GM12878 (cell line): ENCODE measurements at regions not wholly inside any gene's neighbourhood (a gene's known extent, or its start where the extent isn't known, plus 50 kb on each side); places are given as distances from the start of the nearest gene placed in this dataset.

Experiments
- BHLHE40 ChIP-seq, 2 experiments: fragments of 450-650 bp in 1 of 2; IDR thresholded peaks; 2 replicates each; pipeline ENCODE4 v1.6.1; 2011 to 2017; ENCODE audit warnings: low read depth in 2 of 2, borderline replicate concordance in 1 of 2, improper control_type of control experiment in 1 of 2, low read length in 1 of 2, mild to moderate bottlenecking in 1 of 2
- EZH2 ChIP-seq: IDR thresholded peaks from 2 replicates; pipeline ENCODE4 v1.6.1; 2012; ENCODE audit warnings: low read depth, mild to moderate bottlenecking, control low read depth, inconsistent platforms, low read length, borderline replicate concordance; ENCODE audit not compliant: control insufficient read depth
- HDAC6 ChIP-seq: fragments of 200-600 bp; sonication (generic); IDR thresholded peaks from one replicate; pipeline ENCODE4 v1.8.0; 2017; ENCODE audit warnings: antibody characterized with exemption; ENCODE audit not compliant: unreplicated experiment
- POLR2A ChIP-seq: IDR thresholded peaks from 2 replicates; pipeline ENCODE4 v1.6.1; 2011; ENCODE audit warnings: low read depth, mild to moderate bottlenecking, low read length
- POLR2AphosphoS2 ChIP-seq: IDR thresholded peaks from 2 replicates; pipeline ENCODE4 v1.6.1; 2011; ENCODE audit warnings: low read depth, mild to moderate bottlenecking, low read length, improper control_type of control experiment, moderate library complexity
- RAD21 ChIP-seq: IDR thresholded peaks from 2 replicates; pipeline ENCODE4 v1.6.1; 2011; ENCODE audit warnings: mild to moderate bottlenecking, low read depth, low read length, moderate library complexity; ENCODE audit not compliant: insufficient read depth
- TAF1 ChIP-seq: IDR thresholded peaks from 2 replicates; pipeline ENCODE4 v1.6.1; 2011; ENCODE audit warnings: mild to moderate bottlenecking, low read depth, low read length, borderline replicate concordance
- YY1 ChIP-seq: IDR thresholded peaks from 2 replicates; pipeline ENCODE4 v1.6.1; 2011; ENCODE audit warnings: low read depth, mild to moderate bottlenecking, low read length
- ZNF274 ChIP-seq: IDR thresholded peaks from one replicate; pipeline ENCODE4 v1.8.0; 2011; ENCODE audit not compliant: insufficient read length, insufficient read depth
- TF ChIP-seq, protein P1 (sequence below), 3 experiments: IDR thresholded peaks in 2 of 3; conservative IDR thresholded peaks in 1 of 3; 2 replicates each; pipeline ENCODE4 v1.5.1; 2011; ENCODE audit warnings: low read depth in 3 of 3, low read length in 3 of 3, mild to moderate bottlenecking in 3 of 3, control low read depth in 2 of 3, moderate library complexity in 2 of 3, inconsistent platforms in 1 of 3, mixed read lengths in 1 of 3; ENCODE audit not compliant: control insufficient read depth in 2 of 3, insufficient read depth in 1 of 3; ENCODE audit errors: extremely low read depth in 1 of 3
- TF ChIP-seq, protein P2 (sequence below): fragments of 450-650 bp; IDR thresholded peaks from 2 replicates; pipeline ENCODE4 v1.6.1; 2017; ENCODE audit warnings: mild to moderate bottlenecking, moderate library complexity
- TF ChIP-seq, protein P3 (sequence below): IDR thresholded peaks from 2 replicates; pipeline ENCODE4 v1.6.1; 2011; ENCODE audit warnings: mild to moderate bottlenecking, low read depth, low read length, moderate library complexity; ENCODE audit not compliant: insufficient replicate concordance

DNA sequence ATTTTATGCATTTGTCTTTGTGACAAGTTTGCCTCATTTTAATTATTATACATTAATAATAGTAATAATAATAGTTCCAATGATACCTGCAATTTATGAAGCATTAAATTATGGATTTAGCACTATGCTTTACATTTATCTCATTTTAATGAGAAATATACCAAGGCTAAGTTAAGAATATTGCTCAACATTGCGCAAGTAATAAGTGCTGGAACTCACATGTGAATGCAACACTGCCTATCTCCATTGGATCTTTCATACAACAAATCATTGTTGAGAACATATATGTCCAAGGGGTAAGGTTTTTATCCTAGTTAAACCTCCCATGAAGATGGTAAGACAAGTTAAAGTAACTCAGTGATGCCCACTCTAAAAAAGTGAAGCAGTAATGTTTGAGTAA is 703.7 kb upstream of the SOX9 start:
- TF ChIP-seq, protein P1, sequence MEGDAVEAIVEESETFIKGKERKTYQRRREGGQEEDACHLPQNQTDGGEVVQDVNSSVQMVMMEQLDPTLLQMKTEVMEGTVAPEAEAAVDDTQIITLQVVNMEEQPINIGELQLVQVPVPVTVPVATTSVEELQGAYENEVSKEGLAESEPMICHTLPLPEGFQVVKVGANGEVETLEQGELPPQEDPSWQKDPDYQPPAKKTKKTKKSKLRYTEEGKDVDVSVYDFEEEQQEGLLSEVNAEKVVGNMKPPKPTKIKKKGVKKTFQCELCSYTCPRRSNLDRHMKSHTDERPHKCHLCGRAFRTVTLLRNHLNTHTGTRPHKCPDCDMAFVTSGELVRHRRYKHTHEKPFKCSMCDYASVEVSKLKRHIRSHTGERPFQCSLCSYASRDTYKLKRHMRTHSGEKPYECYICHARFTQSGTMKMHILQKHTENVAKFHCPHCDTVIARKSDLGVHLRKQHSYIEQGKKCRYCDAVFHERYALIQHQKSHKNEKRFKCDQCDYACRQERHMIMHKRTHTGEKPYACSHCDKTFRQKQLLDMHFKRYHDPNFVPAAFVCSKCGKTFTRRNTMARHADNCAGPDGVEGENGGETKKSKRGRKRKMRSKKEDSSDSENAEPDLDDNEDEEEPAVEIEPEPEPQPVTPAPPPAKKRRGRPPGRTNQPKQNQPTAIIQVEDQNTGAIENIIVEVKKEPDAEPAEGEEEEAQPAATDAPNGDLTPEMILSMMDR (IDR thresholded peaks at IDR 0.05 in 2 of 3, conservative IDR thresholded peaks at IDR 0.05 in 1 of 3; ENCODE audit: control insufficient read depth in 2 of 3, extremely low read depth in 1 of 3, insufficient read depth in 1 of 3, low read depth in 3 of 3, low read length in 3 of 3), result no peak
- TF ChIP-seq ZNF274 (no peak), HDAC6 (no peak), POLR2AphosphoS2 (no peak), EZH2 (no peak), BHLHE40 (IDR thresholded peaks at IDR 0.05; ENCODE audit: borderline replicate concordance in 1 of 2, low read depth in 2 of 2, low read length in 1 of 2) (no peak), POLR2A (no peak), TAF1 (no peak), YY1 (no peak), RAD21 (no peak)
- TF ChIP-seq, protein P2, sequence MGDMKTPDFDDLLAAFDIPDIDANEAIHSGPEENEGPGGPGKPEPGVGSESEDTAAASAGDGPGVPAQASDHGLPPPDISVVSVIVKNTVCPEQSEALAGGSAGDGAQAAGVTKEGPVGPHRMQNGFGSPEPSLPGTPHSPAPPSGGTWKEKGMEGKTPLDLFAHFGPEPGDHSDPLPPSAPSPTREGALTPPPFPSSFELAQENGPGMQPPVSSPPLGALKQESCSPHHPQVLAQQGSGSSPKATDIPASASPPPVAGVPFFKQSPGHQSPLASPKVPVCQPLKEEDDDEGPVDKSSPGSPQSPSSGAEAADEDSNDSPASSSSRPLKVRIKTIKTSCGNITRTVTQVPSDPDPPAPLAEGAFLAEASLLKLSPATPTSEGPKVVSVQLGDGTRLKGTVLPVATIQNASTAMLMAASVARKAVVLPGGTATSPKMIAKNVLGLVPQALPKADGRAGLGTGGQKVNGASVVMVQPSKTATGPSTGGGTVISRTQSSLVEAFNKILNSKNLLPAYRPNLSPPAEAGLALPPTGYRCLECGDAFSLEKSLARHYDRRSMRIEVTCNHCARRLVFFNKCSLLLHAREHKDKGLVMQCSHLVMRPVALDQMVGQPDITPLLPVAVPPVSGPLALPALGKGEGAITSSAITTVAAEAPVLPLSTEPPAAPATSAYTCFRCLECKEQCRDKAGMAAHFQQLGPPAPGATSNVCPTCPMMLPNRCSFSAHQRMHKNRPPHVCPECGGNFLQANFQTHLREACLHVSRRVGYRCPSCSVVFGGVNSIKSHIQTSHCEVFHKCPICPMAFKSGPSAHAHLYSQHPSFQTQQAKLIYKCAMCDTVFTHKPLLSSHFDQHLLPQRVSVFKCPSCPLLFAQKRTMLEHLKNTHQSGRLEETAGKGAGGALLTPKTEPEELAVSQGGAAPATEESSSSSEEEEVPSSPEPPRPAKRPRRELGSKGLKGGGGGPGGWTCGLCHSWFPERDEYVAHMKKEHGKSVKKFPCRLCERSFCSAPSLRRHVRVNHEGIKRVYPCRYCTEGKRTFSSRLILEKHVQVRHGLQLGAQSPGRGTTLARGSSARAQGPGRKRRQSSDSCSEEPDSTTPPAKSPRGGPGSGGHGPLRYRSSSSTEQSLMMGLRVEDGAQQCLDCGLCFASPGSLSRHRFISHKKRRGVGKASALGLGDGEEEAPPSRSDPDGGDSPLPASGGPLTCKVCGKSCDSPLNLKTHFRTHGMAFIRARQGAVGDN, result no peak
- TF ChIP-seq, protein P3, sequence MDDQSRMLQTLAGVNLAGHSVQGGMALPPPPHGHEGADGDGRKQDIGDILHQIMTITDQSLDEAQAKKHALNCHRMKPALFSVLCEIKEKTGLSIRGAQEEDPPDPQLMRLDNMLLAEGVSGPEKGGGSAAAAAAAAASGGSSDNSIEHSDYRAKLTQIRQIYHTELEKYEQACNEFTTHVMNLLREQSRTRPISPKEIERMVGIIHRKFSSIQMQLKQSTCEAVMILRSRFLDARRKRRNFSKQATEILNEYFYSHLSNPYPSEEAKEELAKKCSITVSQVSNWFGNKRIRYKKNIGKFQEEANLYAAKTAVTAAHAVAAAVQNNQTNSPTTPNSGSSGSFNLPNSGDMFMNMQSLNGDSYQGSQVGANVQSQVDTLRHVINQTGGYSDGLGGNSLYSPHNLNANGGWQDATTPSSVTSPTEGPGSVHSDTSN, result no peak
